ENCODE measurements at regions not wholly inside any gene's neighbourhood (a gene's known extent, or its start where the extent isn't known, plus 50 kb on each side); places are given as distances from the start of the nearest gene placed in this dataset.

GRCh38 chr4:8705161-8706145 lies 112.9 kb downstream of the CPZ start:
- dilution Hi-C loops (cut with MboI; ENCODE audit: extremely low pct_ligation_motif_present, low sequenced_read_pairs): no loop called here
- no peaks in the 10 kb centered on the region for H3K9me3 ChIP-seq (replicated peaks; ENCODE audit: control insufficient read depth, insufficient read depth, low read length)
- H3K27ac ChIP-seq (ENCODE audit: insufficient read depth, low read depth, low read length): no peak overlapping the region
- no peaks in the 10 kb centered on the region for H4K20me1 ChIP-seq (replicated peaks; ENCODE audit: control insufficient read depth, extremely low read depth, insufficient read depth, low read length)
- no peak for TF ChIP-seq FOS (IDR thresholded peaks at IDR 0.05; ENCODE audit: borderline replicate concordance, insufficient read depth, low read length)
- TF ChIP-seq, protein P1, sequence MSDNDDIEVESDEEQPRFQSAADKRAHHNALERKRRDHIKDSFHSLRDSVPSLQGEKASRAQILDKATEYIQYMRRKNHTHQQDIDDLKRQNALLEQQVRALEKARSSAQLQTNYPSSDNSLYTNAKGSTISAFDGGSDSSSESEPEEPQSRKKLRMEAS (IDR thresholded peaks at IDR 0.05; ENCODE audit: insufficient read depth, insufficient read length): no peak
- TF ChIP-seq MYC (IDR thresholded peaks at IDR 0.05; ENCODE audit: low read depth, low read length): no peak
- no peak for TF ChIP-seq CTCF (IDR thresholded peaks at IDR 0.05; ENCODE audit: extremely low read depth in 1 of 2, insufficient read depth in 1 of 2, low read depth in 1 of 2, low read length in 2 of 2)
- TF ChIP-seq EZH2 (IDR thresholded peaks at IDR 0.05; ENCODE audit: borderline replicate concordance, low read depth, low read length, severe bottlenecking): no peak
- no peak for TF ChIP-seq POLR2AphosphoS5 (IDR thresholded peaks at IDR 0.05; ENCODE audit: insufficient read depth, low read depth, low read length)
- TF ChIP-seq JUN (IDR thresholded peaks at IDR 0.05; ENCODE audit: borderline replicate concordance, insufficient read depth, insufficient read length, low read depth): no peak
- intact Hi-C loops (cut with micrococcal nuclease): no loop called here
- ChIA-PET POLR2A (no interaction called here), CTCF (no interaction called here)
- no peak for FAIRE-seq
- no peak for DNase-seq (ENCODE audit: low read depth, low spot score)
- H3K79me2 ChIP-seq (ENCODE audit: control insufficient read depth, insufficient read depth, low read length): no peaks in the 10 kb centered on the region
- BruUV-seq (replicated peaks): no TSS peak
- H3K9me1 ChIP-seq (replicated peaks; ENCODE audit: control insufficient read depth, extremely low read depth, insufficient read depth, low read length): no peaks in the 10 kb centered on the region
- H3K36me3 ChIP-seq (ENCODE audit: control insufficient read depth in 2 of 2, extremely low read depth in 1 of 2, insufficient read depth in 2 of 2, low read length in 2 of 2): no peaks in the 10 kb centered on the region
- H3K9ac ChIP-seq (replicated peaks; ENCODE audit: extremely low read depth, insufficient read depth, low read length): no peak overlapping the region
- no peak overlapping the region for H2AFZ ChIP-seq (ENCODE audit: low read depth, low read length)
- H3K4me3 ChIP-seq (replicated peaks in 1 of 3; ENCODE audit: insufficient read depth in 1 of 3, low read depth in 1 of 3, low read length in 3 of 3): no peak overlapping the region
- no peaks in the 10 kb centered on the region for H3K4me1 ChIP-seq (ENCODE audit: control insufficient read depth, extremely low read depth, insufficient read depth, low read length)
- H3K27me3 ChIP-seq (ENCODE audit: control insufficient read depth in 2 of 2, insufficient read depth in 2 of 2, low read length in 2 of 2): no peaks in the 10 kb centered on the region
- no peak overlapping the region for H3K4me2 ChIP-seq (ENCODE audit: insufficient read depth, low read length)
